Islet precursor cell (in vitro differentiated cells): ENCODE measurements at regions not wholly inside any gene's neighbourhood (a gene's known extent, or its start where the extent isn't known, plus 50 kb on each side); places are given as distances from the start of the nearest gene placed in this dataset.
"Not testable (repeated sequence)": the region's sequence is repeated elsewhere in the genome, so short reads cannot be mapped to it uniquely, and the experiment has no call there.

Source experiments
- DNase-seq: peaks from one replicate; pipeline ENCODE4 v3.0.0-alpha.2; 2018

DNA sequence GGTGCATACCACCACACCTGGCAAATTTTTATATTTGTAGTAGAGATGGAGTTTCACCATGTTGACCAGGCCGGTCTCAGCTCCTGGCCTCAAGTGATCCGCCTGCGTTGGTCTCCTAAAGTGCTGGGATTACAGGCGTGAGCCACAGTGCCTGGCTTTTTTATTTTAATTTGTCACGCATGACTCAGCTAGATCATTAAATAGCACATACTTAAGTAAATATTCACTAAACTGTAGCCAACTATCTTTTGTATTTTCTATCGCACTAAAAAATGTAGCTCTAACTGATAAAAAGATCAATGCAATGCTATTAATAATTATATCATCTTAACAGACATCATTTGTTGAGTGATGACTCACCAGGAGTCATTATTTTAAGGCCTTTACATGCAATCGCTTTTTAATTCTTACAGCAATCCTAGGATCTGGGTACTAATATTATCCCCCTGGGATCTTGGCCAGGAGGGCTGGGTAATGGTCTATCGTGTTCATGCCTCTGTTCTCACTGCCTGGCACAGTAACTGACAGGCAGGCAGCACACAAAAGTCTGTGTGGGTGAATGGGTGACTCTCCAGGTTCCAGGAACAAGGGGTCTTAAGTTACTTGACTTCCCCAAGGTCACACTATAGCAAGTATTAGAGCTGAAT is 693.5 kb upstream of the EEF2KMT start:
- DNase-seq, result no peak

DNA sequence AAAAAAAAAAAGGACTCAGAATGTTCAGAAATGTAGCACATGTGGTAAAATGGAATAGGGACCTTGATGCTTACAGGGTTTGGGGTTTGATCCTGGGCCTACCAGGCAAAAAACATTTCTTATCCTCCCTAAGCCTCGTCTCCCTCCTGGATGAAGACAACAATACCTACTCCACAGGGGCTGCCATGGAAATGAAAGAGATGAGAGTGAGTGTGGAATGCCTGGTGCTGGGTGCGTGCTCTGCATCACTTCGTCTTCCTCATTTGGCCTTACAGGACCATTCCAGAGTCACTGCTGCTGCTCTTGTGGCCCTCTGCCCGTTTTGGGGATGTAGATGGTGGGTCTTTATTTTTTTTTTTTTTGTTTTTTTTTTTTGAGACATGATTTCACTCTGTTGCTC is 692.9 kb upstream of the EEF2KMT start:
- DNase-seq, result no peak

DNA sequence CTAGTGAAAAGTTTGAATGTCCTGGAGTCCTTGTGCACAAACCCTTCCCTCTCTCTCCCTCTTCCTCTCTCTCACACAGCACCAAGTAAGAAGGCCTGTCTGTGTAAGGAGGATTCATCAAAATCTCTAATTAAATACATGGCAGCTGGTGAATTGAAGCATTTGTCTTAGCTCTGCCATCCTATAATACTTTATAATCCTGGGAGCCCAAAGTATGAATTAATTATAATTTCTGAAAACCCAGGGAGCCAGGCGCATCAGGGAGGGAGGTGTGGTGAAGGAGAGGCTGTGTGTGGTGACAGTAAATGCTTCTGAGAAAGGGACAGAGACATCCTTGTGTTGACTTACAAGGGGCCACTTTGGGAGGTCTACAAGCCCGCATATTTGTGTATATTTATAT is 691.4 kb upstream of the EEF2KMT start:
- no peak for DNase-seq

DNA sequence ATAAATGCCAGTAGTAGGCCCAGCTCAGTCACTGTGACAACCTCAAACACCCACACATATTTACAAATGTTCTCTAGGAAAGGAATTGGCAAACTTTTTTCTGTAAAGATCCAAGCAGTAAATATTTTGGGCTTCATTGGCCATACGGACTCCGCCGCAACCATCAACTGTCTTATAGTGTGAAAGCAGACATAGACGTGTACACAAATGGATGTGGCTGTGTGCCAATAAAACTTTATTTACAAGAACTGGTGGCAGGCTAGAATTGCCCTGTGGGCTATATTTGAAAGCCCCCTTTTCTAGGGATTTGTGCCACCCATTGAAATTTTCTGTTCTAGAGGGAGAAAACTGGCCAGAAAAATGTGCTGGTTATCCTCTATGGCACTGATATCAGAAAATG is 683.8 kb upstream of the EEF2KMT start:
- DNase-seq, result no peak

DNA sequence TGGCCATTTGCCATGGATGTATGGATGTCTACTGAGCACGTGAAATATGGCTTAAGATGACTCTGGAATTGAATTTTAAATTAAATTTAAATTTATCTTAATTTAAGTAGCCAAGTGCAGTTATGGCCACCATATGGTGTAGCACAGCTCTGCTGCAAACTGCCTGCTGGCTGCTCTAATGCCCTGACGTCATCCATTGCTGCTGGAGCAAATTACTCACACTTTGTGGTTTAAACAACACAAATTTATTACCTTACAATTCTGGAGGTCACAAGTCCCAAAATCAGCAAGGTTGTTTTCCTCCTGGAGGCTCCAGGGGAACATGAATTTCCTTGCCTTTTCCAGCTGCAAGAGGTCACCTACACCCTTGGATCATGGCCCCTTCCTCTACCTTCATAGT is 679.3 kb upstream of the EEF2KMT start:
- DNase-seq, result no peak

DNA sequence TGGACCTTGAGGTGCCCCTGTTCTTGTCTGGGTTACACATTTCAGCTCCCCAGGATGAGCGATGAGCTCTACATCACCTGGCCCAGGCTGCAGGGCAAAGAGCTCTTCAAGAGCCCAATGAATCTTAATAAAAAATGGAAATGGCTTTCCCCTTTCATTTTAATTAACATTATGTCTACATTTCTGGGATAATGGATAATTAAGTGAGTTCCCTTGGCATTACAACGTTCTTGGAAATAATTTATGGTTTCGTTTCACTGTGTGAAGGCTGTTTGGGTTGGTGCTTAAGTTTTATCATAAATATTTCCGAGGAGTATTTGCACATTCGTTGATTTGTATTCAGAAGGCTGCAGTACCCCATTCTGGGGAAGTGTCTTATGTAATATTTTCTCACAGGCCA is 678.3 kb upstream of the EEF2KMT start:
- DNase-seq, result no peak

DNA sequence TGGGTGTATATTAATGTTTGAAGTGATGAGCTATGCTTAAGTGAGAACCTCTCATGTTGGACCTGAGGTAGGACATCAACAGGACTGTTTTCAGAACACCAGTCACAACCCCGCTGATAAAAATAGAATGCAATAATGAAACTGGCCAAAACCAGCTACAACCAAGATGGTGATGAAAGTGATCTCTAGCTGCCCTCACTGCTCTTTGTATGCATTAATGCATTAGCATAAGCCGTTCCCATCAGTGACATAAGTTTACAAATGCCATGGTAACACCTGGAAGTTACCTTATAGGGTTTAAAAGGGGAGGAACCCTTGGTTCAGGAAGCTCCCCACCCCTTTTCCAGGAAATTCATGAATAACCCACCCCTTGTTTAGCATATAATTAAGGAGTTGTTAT is 672.5 kb upstream of the EEF2KMT start:
- DNase-seq, result no peak

DNA sequence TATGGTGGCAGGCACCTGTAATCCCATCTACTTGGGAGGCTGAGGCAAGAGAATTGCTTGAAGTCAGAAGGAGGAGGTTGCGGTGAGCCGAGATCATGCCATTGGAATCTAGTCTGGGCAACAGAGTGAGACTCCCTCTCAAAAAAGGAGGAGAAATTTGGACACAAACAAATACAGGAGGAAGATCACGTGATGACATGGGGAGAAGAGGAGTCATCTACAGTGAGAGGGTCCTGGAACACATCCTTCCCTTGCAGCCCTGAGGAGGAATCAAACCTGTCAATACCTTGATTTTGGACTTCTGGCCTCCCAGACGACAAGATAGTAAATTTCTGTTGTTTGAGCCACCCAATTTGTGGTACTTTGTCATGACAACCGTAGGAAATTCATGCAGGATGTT is 671.9 kb upstream of the EEF2KMT start:
- DNase-seq, result no peak

DNA sequence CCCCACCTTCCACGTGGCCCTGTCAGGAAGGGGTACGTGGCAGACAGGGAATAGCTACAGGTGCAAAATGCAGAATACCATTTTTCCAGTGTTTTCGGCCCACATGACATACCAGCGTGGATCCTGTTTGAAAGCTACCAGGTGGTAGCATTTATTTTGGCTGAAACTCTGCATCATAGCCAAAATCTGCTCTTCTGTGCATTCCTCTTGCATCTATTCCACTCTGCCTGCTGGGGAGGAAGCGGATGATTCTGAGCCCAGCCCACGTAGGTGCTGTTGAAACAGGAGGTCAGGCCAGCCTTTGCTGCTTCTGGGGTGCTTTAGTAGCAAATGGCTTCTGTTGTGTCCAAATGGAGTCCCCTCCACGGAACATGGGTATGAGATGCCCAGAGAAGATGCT is 670.9 kb upstream of the EEF2KMT start:
- no peak for DNase-seq

DNA sequence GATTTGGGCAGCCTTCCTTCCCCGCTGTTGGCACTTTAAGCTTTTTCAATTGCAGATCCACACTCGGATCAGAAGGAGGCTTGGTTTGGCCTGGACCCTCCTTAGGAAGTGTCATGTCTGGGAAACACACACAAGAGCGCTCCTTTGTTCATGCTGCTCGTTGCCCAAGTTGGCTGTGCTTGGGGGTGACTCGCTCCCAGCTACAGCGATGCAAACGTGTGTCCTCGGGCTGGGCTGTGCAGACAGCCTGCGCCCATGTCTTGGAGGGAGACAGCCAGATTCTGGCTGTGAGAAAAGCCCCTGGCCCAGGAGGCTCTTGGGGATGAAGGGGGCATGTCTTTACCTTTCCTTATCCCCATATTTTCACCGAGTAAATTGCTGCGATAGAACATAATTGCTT is 665.6 kb upstream of the EEF2KMT start:
- no peak for DNase-seq

DNA sequence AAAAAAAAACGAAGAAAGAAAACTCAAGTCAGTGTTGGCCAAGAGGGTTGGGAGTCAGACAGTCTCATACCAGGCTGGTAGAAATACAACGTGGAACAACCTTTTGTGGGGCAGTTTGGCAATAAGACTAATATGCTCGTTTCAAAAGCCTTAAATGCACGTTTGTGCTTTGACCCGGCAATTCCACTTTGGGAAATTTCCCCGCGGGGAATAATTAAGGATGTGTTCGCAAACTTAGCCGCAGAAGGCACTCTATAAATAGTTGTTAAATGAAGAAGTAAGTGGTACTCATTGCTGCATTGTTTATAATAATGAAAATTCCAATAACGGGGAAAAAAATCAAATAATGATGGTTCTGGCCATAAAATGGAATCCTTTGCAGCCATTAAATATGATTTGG is 664.8 kb upstream of the EEF2KMT start:
- no peak for DNase-seq

DNA sequence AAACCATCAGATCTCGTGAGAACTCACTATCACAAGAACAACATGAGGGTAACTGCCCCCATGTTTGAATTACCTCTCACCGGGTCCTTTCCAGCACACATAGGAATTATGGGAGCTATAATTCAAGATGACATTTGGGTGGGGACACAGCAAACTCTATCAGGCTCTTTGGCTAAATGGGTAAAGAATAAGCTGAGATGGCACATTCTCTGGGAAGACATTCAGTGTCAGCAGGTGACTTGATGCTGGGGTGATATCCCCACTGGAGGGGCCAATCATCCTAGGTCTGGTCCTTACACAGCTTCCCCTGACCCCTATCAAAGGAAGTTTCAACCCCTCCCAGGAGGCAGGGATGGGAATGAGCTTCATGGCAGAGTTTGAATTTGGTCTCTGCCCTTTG is 664.0 kb upstream of the EEF2KMT start:
- no peak for DNase-seq

DNA sequence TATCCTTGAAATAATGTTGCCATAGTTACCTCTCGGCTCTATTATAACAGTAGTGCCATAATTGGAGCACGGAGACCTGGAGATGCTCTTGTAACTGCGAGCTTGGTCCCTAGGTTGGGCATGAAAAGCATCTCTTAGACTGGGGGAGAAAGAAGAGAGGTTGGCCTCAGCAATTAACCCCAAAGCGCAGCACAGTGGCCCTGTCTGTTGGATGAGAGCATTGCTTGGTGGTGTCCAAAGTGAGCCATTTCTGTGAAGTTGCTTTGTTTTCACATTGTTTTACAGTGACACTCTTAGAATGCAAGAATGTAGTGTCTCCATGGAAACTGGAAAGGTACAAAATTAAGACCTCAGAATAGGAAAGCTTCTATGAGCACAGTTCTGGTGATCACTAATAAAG is 660.7 kb upstream of the EEF2KMT start:
- no peak for DNase-seq

DNA sequence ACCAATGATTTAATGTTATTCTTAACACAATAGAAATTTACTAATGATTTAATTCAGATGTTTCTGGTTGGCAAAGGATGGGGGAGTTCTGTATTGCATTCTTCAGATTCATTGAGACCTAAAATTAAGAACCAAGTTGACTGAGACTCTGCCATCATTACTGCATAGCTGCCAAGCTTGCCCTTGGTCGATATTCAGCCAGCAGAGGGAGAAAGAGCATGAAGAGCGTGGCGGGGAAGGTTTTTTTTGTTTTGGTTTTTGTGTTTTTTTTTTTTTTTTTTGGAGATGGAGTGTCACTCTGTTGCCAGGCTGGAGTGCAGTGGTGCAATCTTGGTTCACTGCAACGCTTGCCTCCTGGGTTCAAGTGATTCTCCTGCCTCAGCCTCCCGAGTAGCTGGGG is 659.4 kb upstream of the EEF2KMT start:
- DNase-seq, result no peak

DNA sequence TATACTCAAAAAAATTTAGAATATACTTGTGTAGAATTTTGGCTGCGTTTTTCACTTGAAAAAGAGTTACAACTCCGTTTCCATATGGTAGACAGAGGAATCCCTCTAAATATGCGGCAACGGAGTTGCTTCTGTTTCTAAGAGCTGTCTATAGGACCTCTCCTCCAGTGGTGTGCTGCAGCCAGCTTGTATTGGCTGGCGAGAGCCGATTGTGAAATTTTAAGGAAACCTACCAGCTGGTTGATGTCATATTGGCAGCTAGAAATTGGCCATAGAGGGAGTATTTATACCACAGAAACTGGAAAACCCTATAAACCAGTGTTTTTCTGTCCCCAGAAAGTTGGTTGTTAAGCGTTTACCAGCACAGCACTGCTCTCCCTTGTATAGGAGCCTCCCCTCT is 655.8 kb upstream of the EEF2KMT start:
- no peak for DNase-seq

DNA sequence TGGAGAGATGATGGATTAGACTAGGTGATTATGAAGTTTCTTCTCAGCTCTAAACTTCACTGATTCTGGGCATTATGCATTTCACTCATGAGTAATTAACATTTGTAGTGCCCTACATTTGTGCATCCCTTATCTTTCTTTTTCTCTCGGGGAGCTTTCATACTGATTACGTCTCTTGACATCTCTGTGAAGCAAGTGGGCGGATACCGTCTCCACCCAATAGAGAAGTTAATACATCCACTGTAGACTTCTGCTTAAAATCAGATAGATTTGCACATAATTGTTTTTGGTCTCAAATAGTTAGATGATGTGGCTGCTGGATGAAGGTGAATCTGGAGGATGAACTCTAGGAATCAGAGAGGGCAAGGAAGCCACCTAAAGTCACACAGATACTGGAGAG is 653.6 kb upstream of the EEF2KMT start:
- DNase-seq, result no peak

DNA sequence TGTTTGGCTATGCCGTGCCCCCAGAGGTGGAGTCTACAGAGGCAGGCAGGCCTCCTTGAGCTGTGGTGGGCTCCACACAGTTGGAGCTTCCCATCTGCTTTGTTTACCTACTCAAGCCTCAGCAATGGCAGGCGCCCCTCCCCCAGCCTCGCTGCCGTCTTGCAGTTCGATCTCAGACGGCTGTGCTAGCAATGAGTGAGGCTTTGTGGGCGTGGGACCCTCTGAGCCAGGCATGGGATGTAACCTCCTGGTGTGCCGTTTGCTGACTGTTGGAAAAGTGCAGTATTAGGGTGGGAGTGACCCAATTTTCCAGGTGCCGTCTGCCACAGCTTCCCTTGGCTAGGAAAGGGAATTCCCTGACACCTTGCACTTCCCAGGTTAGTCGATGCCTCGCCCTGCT is 652.8 kb upstream of the EEF2KMT start:
- DNase-seq, result not testable (repeated sequence)

DNA sequence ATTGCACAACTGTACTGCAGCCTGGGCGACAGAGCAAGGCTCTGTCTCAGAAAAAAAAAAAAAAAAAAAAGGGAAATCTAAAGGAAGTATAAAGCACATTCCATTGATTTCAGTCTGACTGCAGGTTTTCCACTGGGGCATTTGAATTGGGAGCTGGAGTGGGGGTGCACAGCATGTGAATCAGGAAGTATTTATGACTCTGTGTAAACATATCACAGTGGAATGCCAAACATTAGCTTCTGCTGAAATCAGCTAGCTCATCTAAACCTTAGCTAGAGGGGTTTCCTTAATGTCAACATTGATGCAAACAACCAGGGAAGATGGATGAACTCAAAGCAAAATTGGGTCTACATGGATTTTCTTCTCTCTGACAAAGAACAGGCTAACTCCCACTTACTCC is 641.0 kb upstream of the EEF2KMT start:
- peak; percentile 58 for DNase-seq

DNA sequence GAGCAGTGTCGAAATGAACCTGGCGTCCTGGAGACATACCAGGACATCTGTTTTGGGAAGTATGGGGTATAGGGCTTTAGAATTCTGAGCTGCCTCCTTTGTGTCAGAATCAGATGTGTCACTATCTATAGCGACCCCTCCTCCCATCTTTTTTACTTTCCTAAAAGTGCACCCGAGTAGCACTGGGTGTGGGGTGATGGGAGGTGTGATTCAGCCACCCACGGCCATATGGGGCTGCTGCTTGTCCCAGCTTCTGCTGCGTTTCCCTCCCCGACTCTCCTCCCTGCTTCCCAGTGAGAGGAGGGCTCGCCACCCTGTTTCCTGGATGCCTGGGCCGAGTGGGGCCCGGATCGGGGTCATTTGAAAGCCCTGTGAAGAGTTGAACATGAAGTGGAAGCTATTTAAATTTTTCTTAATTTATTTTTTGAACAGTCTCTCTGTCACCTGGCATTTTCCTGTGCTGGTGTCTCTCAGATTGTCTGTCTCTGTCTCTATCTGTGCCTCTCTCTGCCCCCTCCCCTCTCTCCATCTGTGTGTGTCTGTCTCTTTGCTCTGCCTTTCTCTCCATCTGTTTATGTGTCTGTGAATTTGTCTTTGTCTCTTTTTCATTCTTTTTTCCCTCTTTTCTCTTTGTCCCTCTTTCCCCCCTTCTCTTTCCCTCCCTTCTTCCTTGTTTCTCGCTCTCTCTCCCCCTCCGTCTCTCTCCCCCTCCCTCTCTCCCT is 638.8 kb upstream of the EEF2KMT start:
- DNase-seq, result no peak

DNA sequence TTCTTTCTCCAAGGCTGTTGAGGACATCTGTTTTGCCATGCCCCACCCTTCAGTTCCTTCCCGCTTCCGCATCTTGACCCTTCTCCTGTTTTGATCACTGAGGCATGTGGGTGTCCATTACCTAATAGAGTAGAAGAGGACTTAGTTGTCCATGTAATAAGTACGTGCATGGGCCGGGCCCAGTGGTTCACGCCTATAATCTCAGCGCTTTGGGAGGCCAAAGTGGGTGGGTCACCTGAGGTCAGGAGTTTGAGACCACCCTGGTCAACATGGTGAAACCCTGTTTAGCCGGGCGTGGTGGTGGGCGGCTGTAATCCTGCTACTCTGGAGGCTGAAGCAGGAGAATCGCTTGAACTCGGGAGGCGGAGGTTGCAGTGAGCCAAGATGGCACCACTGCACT is 637.8 kb upstream of the EEF2KMT start:
- DNase-seq, result no peak

DNA sequence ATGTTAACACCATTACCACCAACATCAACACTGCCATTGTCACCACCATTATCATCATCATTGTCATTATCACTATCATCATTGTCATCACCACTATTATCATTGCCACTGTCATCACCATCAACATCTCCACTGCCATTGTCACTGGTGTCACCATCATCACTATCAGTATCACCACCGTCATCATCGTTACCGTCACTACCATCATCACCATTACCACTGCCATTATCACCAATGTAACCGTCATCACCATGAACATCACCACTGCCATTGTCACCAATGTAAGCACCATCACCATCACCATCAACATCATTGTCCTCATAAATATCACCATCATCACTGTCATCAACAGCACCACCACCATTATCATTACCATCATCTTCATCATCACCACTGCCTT is 633.2 kb upstream of the EEF2KMT start:
- DNase-seq, result no peak

DNA sequence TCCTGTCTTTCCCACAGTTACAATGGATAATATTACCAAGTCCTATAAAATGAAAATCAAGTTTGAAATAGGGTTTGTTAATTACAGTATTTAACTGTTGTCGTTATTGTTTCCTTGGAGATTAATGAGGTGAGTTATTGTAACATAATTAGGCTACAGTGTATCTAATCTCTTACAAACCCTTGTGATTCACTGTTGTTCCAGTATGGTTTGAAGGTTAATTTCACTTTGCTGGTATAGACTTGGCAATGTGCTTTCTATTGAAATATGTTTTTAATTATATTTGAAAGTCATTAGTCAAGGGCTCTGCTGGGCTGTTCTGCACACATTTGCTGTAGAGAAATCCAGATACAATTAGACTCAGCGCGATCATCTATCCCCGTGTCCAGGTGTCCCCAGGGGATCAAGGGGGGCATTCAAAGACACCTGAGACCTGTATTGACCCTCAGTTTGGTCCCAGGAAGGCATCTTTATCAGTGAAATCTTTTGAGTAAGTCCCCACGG is 624.6 kb upstream of the EEF2KMT start:
- DNase-seq, result no peak

DNA sequence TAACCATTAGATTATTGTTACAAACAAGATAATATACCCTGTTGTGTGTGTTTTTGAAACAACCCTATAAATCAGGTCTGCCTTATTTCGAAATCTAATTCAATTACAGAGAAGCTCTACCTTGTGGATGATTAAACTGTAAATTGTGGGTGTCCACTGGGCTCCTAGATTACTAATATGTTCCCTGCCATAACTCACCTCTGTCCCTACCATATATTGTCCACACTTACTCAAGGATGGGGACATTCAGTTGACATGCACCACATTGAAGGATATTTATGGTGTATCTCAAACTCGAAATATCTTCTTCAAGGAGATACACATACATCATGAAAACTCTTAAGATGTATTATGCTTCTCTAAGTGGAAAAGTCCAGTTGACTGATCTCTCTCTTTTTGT is 617.6 kb upstream of the EEF2KMT start:
- no peak for DNase-seq

DNA sequence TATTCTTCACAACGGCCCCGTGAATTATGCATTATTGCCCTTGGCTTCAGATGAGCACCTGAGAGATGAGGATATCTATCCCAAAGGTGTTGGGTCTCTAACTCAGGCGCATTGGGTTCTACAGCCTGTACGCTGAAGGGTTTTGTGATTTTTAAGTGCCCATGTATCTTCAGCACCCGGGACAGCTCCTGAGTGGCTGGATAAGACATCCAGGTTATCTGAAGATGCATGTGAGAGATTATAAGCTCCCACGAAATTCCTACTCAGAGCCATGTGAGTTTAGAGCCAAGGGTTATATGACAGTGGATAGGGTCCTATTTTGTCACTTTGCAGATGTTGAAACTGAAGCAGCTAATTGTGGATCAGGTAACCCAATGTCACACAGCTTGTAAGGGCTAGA is 612.3 kb upstream of the EEF2KMT start:
- DNase-seq, result peak; percentile 57

DNA sequence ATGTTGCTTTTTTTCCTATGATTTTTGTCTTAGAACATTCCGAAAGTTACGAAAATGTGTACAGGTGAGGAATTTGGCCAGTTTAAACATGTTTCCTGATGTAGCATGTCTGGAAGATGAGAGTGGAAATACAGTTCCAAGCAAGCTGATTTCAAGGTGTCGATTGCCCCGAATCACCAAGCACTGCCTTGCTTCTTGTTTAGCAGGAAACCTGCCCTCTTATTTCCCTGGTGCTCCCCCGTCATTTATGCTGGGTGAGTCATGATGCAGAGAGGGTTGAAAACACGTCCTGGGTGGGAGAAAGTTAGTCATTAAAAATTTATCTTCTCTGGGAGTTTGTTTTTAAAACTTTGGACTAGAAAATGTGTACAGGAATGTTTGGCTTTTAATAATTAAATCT is 608.6 kb upstream of the EEF2KMT start:
- no peak for DNase-seq
